ENCODE measurements at regions not wholly inside any gene's neighbourhood (a gene's known extent, or its start where the extent isn't known, plus 50 kb on each side); places are given as distances from the start of the nearest gene placed in this dataset.

- H3K4me3 Mint-ChIP-seq = no peak overlapping the region
- H4K20me1 ChIP-seq (ENCODE audit: insufficient read depth, low read length) = no peaks in the 10 kb centered on the region
- no peaks in the 10 kb centered on the region for H3K36me3 ChIP-seq (replicated peaks in 1 of 2; ENCODE audit: control insufficient read depth in 1 of 2, insufficient read depth in 2 of 2, low read length in 2 of 2)
- TF ChIP-seq CTCF (IDR thresholded peaks at IDR 0.05) = no peak
- no peak overlapping the region for H3K4me3 ChIP-seq (replicated peaks in 1 of 3; ENCODE audit: low read depth in 2 of 3, low read length in 3 of 3)
- H3K27me3 ChIP-seq (ENCODE audit: control insufficient read depth in 2 of 2, insufficient read depth in 2 of 2, low read length in 2 of 2) = peaks cover 0 to 7% of the 10 kb centered on the region in 2 donors
- no peak overlapping the region for H3K9ac ChIP-seq (ENCODE audit: insufficient read depth, low read length, poor library complexity, severe bottlenecking)
- peaks cover 1 to 11% (median 5%) of the 10 kb centered on the region in 3 donors for H3K27me3 Mint-ChIP-seq (ENCODE audit: low read depth in 3 of 3)
- no peak overlapping the region for H3K4me2 ChIP-seq (replicated peaks; ENCODE audit: extremely low read depth, low read length, poor library complexity, severe bottlenecking)
- no peaks in the 10 kb centered on the region for H3K4me1 ChIP-seq (ENCODE audit: control insufficient read depth in 1 of 2, insufficient read depth in 2 of 2, low read length in 2 of 2)
- intact Hi-C loops (cut with micrococcal nuclease) = no loop called here
- H3K79me2 ChIP-seq (ENCODE audit: insufficient read depth, low read length) = no peaks in the 10 kb centered on the region
- peaks cover 0 to 2% (median 0%) of the 10 kb centered on the region in 7 donors for H3K9me3 Mint-ChIP-seq
- no peaks in the 10 kb centered on the region for H3K36me3 Mint-ChIP-seq
- H2AFZ ChIP-seq (ENCODE audit: insufficient read depth, low read depth, low read length, poor library complexity, severe bottlenecking) = no peak overlapping the region
- no peak for DNase-seq
- 80% methylated on average over 1 of the region's 1 CpG for WGBS (ENCODE audit: insufficient coverage)
- no peak overlapping the region for H3K27ac ChIP-seq (ENCODE audit: low read depth in 1 of 2, low read length in 2 of 2)
- no peaks in the 10 kb centered on the region for H3K4me1 Mint-ChIP-seq
- no peaks in the 10 kb centered on the region for H3K9me3 ChIP-seq (replicated peaks in 1 of 2; ENCODE audit: control insufficient read depth in 1 of 2, insufficient read depth in 1 of 2, low read length in 2 of 2)
- no peak overlapping the region for H3K27ac Mint-ChIP-seq
These were observed 220.9 kb upstream of the PKDCC start for GRCh38 chr2:41826921-41827320.

GRCh38 chr2:41827354-41827971, 220.4 kb upstream of the PKDCC start:
- no peak for TF ChIP-seq CTCF (IDR thresholded peaks at IDR 0.05)
- Histone ChIP-seq H3K4me2 (replicated peaks; ENCODE audit: extremely low read depth, low read length, poor library complexity, severe bottlenecking) (no peak overlapping the region), H3K36me3 (replicated peaks in 1 of 2; ENCODE audit: control insufficient read depth in 1 of 2, insufficient read depth in 2 of 2, low read length in 2 of 2) (no peaks in the 10 kb centered on the region), H3K4me1 (ENCODE audit: control insufficient read depth in 1 of 2, insufficient read depth in 2 of 2, low read length in 2 of 2) (no peaks in the 10 kb centered on the region), H3K4me3 (replicated peaks in 1 of 3; ENCODE audit: low read depth in 2 of 3, low read length in 3 of 3) (no peak overlapping the region), H3K9me3 (replicated peaks in 1 of 2; ENCODE audit: control insufficient read depth in 1 of 2, insufficient read depth in 1 of 2, low read length in 2 of 2) (no peaks in the 10 kb centered on the region), H2AFZ (ENCODE audit: insufficient read depth, low read depth, low read length, poor library complexity, severe bottlenecking) (no peak overlapping the region), H3K27me3 (ENCODE audit: control insufficient read depth in 2 of 2, insufficient read depth in 2 of 2, low read length in 2 of 2) (peaks cover 0 to 7% of the 10 kb centered on the region in 2 donors), H3K9ac (ENCODE audit: insufficient read depth, low read length, poor library complexity, severe bottlenecking) (no peak overlapping the region), H4K20me1 (ENCODE audit: insufficient read depth, low read length) (no peaks in the 10 kb centered on the region), H3K27ac (ENCODE audit: low read depth in 1 of 2, low read length in 2 of 2) (no peak overlapping the region), H3K79me2 (ENCODE audit: insufficient read depth, low read length) (no peaks in the 10 kb centered on the region)
- Mint-ChIP-seq H3K4me3 (no peak overlapping the region), H3K4me1 (peaks cover 4% of the 10 kb centered on the region), H3K27ac (no peak overlapping the region), H3K36me3 (no peaks in the 10 kb centered on the region), H3K9me3 (peaks cover 0 to 2% (median 0%) of the 10 kb centered on the region in 7 donors), H3K27me3 (ENCODE audit: low read depth in 3 of 3) (peaks cover 1 to 9% (median 7%) of the 10 kb centered on the region in 3 donors)
- intact Hi-C loops (cut with micrococcal nuclease) = no loop called here
- WGBS (ENCODE audit: insufficient coverage) = 60% methylated on average over 3 of the region's 6 CpGs
- no peak for DNase-seq
